ELR (cell line): ENCODE measurements at regions not wholly inside any gene's neighbourhood (a gene's known extent, or its start where the extent isn't known, plus 50 kb on each side); places are given as distances from the start of the nearest gene placed in this dataset.
"Not testable (repeated sequence)": the region's sequence is repeated elsewhere in the genome, so short reads cannot be mapped to it uniquely, and the experiment has no call there.

Experiments used
- DNase-seq: peaks from one replicate; pipeline ENCODE4 v3.0.0-alpha.2; 2015; ENCODE audit warnings: low read depth

DNA sequence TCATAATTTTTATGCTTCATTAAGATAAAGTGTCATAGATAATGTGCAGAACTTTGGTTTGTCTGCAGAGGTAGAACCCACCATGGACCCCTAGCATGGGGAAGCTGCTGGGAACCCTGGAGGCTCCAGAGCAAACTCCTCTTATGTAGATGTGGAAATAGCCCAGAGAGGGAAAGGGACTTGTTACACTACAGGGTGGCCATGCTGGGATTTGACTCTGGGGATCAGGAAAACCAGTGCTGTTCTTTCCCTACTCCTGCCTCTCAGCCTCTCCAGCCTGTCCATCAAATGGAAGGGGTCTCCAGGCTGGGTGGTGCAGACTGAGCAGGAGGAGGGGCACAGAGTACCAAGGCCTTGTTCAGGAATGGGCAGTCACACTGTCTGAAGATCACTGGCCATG, 54.2 kb downstream of the MSX1 start:
- no peak for DNase-seq

DNA sequence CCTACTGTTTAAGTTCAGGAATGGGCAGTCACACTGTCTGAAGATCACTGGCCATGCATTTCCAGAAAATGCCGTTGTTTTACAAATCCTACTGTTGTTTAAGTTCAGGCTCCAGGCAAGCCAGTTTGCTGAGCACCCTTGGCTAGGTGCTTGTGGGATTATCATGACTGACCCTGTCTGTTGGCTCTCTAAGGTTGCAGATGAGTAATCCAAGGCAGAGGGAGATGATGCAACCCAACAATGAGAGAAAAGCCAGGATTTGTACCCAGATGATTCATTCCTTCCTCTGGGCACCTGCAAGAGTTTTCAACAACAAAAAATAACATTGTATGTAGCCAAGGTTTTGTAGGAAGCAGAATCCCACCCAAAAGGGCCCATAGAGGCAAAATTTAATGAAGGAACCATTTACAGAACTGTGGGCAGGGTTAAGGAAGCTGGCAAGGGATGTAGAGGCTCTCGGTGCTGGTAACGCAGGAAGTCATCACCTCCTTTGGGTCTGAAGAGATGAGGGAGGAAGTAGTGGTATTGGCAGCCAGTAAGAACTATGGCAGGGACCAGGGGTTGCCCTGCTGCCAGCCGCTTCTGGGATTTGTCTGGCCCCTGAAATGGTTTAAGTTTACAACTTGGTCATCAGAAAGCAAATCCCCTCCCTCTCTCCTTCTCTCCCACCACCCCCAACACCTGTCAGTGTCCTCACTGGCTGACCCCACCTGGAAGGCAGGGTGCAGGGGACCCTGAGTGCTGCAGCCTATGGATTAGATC, 54.8 kb downstream of the MSX1 start:
- DNase-seq = peak; percentile 13

DNA sequence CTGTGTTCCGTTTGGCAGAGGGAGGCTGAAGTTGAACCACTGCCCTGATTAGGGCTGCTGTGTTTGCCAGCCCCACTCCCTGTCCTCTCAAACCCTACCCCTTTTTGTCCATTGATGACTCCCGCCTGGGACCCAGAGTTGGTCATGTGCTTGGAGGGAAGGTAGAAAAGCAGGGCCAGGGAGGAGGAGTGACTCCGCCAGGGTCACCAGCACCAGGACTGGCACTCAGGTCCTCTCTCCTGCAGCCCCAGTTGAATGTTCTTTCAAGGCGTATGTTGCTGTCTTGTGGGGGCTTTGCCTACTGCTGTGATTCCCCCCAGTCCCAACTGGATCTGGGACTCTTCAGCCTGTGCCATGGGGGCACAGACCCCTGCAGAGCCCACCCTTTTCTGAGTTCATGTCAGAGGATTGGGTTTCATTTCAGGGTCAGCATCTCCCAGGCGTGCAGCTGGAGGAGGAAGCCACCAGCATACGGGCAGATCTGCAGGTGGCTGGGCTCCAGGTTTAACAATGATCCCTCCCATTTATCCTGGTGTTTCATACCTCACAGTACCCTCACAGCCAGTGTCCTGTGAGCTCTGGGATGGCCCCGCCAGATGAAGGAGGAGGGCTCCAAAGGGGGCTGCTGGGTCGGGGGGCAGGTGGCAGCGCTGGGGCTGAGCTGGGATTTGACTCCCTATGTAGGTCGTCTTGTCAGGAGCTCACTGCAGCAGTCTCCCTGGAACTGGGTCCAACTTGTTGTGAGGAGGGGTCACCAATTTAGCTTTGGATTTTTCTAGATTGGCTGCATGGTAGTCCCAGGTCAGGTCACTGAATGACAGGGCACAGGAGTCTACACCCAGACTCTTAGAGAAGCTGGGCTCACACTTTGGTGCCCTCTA, 55.7 kb downstream of the MSX1 start:
- DNase-seq = no peak

DNA sequence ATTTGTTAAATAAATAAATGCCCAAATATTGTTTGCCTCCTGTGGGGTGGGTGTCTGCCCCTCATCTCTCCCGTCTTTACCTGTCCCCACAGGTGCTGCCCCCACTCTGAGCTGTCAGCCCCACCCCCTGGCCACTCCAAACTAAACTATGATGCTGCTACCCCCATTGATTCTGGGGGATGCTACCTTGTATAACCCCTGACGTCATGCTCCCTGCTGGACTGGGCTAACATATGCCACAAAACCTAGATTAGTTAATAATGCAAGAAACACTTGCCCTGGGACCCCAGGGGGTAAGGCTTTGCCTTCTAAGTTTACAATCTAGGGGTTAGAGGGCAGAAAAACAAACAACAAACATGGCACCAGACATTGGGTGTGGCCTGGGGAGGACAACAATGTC, 58.6 kb downstream of the MSX1 start:
- no peak for DNase-seq

DNA sequence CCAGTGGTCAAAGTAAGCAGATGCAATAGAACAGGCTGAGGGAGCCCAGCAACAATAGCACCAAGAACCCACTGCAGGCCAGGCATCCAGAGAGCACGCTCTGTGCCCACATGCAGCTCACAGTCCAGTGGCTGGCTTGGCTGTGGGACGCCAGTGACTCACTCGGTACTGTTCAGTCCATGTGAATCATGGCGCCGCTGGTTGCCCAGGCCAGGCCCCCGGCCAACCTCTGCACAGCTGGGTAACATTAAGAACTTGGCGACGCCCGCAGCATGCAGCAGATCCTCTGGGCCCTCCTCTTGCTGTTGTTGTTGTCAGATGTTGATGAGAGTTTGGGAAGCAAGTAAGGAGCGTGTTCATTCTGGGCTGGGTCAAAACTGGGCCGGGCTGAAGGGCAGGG, 60.5 kb downstream of the MSX1 start:
- DNase-seq = peak; percentile 26

DNA sequence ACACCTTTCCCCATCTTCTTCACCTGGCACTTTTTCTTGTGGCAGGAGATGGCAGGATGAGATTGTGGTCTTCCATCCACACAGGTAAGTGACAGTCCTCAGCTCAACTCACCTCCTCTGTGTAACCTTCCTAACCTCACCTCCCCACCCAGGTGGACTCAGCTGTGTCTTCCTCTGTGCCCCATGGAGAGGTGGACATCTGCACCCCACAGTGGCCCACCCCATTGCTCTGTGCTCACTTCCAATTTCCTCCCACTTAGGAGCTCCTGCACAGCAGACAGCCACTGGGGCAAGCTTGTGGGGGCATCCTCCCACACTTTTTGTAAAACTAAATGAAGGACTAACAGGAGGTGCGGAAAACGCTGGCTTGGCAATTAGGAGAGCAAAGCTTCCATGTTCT, 61.6 kb downstream of the MSX1 start:
- DNase-seq = no peak

DNA sequence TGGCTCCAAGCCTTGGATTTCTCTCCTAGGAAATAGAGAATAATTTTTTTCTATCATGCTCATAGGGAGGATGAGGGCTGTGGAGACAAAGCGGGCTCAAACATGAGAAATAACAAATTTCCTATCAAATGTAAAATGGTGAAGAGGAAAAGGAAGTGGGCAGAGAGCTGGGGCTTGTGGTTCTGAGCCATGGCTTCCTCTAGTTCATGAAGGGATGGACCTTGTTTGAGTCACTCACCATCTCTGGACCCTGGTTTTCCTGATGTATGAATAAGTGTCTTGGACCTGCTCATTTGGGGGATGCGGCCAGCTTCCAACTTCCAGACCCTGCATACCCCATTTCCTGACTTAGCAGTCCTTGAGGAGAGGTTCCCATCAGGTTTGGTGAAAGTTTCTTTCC, 63.0 kb downstream of the MSX1 start:
- DNase-seq = no peak

DNA sequence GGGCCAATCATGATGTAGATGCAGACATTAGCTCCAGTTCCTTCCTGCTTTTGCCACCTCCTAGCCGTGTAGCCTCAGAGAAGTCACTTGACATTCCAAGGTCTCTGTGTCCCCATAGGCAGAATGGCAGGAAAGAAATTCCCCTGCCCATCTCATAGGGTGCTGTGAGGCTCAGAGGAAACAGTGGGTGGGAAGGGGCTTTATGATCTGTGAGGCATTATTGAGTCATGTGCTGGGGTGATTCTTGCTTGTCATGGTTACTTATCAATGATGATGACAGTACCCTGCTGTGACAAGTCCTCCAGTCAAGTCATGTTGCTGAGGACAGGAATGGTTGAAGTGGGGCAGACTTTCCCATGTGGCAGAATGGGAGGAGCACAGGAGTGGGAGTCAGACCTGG, 63.7 kb downstream of the MSX1 start:
- DNase-seq = no peak

DNA sequence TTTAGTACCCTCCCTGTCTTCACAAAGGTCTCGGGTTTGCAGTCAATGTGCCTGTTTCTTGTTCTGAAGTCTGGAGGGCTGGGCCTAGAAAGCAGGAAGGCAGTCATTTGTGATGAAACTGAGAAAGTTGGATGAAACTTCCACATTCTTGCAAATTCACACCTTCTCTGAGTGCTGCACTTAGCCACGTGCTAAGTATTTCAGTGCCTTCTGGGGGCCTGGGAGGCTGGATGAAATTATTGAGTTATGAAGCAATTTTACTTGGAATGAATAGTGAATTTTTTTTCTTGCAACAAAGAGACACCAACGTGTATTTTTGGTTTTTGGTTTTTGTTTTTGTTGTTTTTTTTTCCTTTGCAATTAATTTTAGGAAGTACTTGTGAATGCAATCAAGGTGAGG, 71.2 kb downstream of the MSX1 start:
- DNase-seq = no peak

DNA sequence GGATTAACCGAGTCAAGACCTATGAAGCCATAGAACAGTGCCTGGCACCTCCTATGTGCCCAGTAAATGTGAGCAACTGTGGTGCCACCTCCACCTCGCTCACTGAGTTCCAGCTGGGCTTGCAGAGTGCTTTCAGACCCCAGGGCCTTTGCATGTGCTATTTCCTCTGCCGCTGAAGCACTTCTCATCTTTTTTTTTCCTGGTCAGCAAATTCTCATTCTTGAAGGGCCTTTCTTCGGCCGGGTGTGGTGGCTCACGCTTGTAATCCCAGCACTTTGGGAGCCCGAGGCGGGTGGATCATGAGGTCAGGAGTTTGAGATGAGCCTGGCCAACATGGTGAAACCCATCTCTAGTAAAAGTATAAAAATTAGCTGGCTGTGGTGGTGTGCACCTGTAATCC, 76.5 kb downstream of the MSX1 start:
- no peak for DNase-seq

DNA sequence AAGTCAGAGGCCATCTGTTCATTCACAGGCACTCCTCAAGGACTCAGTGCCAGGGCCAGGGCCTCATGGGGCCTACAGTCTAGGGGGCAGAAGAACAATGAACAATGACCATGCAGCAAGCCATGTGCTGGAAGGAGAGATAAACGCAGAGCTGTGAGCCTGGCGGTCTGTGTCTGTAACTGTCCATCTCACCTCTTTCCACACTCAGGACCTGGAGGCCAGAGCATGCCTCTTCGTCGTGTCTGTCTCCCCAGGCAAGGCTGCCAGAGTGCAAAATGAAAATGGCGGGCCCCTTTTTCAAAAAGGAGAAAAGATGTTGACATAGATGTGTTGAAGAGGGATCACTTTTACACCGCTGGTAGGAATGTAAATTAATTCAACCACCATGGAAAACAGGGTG, 78.5 kb downstream of the MSX1 start:
- DNase-seq = no peak

DNA sequence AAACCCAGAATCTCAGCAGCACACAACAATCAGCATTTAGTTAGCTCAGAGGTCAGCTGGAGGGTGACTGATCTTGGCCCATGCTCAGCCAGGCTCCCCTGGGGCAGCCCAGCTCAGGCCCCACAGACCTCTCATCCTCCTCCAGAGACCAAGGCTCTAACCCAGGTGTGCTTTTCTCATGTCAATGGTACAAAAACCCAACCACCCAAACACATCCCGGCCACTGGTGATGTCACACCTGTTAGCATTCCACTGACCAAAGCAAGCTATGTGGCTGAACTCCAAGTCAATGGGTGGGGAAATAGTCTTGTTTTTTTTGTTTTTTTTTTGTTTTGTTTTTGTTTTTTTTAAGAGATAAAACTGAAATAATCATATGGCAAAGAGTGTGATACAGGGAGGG, 77.5 kb downstream of the CYTL1 start:
- no peak for DNase-seq

DNA sequence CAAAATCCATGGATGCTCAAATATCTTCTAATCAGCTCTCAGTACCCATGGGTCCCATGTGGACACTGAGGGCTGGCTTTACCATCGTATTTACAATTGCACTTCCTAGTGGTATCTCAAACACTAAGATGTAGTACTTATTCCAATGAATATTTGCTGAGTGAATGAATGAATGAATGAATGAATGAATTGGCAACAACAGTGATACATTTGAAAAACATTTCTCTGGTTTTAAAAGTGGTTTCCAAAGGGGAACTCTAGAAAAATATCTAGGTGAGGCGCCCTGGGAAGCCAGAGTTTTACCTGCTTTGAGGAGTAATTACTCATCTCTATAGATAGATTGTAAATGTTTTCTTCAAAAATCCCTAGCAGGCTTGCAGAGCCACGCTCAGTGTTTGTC, 76.6 kb downstream of the CYTL1 start:
- no peak for DNase-seq

DNA sequence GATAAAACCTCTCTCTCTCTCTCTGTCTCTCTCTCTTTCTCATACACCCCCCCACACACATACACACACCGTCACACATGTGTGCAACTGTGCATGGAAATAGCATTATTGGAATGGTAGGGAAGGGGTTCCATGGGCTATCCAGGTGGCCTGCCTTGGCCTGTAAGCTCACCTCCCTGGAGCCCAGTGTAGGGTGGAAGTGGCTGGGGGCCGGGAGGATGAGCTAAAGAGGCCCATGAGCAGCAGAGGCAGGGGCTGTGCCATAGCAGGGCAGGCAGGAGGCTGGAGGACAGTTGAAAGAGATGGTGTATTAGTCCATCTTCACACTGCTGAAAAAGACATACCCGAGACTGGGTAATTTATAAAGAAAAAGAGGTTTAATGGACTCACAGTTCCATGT, 74.2 kb downstream of the CYTL1 start:
- DNase-seq = no peak

DNA sequence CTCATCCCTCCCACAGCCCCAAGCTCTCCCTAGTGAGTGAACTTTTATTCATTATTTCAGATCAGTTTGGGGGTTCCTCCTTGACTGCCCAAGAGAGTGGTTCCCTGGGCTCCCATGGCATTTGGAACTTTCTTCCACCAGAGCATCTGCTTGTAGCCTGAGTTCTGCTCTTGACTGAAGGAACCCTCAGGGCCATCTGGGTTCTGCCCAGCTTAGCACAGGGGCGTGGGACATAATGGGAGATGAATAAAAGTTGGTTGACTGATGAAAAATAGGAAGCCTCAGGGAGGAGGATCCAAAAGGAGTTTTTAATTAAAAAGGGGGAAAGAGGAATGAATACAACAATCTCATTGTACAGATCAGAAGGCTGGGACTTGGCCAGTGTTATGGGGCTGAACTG, 73.4 kb downstream of the CYTL1 start:
- no peak for DNase-seq

DNA sequence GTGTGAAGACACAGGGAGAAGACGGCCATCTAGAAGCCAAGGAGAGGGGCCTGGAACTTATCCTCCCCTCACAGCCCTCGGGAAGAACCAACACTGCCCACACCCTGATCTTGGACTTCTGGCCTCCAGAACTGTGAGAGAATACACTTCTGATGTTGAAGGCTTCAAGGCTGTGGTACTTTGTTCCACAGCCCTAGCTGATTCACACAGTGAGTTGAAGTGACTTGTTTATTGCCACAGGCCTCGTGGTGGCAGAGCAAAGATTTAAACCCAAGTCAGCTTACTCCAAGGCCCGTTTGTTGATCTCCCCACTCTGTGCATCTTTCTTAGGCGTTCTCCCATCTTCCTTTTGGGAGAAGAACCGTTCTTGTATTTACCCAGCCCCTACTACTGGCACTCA, 72.8 kb downstream of the CYTL1 start:
- DNase-seq = no peak

DNA sequence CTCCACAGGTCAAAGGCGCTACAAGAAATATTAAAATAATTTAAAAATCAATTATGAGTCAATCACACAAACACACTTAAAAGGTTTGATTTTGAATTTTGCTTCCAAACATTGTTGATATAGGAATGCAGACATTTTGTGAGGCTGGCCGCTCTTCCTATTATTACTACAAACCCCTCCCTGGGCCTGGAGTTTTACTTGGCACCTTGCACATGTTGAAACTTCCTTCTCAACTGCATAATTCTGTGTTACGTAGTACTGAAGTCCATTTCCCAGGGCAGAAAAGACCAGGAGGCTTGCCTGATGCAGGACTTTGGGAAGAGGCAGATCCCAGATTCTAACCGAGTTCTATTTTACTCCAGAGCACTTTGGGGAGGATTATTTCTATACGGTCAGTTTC, 71.5 kb downstream of the CYTL1 start:
- DNase-seq = no peak

DNA sequence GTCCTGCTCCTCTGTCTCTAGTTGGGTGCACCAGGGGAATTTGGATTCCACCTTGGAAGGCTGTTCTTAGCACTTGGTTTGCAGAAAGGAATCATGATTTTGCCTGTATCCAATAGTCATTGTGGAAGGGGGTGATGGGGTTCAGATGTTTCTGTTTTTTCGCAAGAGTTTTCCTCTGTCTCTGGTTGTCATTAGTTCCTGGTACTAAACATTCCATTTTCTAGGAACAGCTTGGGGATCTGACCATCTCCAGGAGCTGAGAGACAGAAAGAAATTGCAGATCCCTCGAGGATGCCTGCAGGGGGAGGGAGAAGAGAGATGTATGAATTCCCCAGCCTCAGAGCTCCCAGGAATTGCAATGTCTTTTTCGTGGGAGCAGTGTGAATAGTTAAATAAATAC, 70.9 kb downstream of the CYTL1 start:
- no peak for DNase-seq

DNA sequence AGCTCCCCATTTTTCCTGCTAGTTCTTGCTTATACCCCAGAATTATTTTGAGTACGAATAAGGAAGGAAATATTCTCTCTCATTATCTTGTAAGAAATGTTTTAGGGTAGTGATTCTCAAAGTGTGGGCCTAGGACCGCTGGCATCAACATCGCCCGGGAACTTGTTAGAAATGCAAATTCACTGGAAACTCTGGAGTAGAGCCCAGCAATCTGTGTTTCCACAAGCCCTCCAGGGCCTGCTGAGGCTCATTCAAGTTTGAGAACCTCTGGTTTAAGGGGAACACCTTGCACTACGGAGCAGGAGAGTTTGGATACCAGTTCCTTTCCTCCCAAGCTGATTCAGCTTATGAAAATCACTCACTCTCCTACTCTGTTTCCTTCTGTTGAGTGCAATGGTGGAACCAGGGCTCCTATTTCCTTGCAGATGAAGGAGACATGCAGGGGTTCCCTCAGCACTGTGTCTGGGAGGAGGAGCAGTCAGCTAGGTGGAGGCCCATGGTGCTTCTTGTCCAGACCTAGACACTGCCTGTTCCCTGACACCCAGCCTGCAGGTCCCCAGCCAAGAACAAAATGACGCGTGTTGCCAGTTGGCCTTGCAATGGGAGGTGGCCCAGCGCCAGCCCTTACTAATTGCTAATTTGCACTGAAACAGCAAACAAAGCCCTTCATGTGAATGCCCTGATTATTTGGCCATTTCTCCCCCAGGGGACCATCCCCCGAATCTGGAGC, 68.5 kb downstream of the CYTL1 start:
- no peak for DNase-seq

DNA sequence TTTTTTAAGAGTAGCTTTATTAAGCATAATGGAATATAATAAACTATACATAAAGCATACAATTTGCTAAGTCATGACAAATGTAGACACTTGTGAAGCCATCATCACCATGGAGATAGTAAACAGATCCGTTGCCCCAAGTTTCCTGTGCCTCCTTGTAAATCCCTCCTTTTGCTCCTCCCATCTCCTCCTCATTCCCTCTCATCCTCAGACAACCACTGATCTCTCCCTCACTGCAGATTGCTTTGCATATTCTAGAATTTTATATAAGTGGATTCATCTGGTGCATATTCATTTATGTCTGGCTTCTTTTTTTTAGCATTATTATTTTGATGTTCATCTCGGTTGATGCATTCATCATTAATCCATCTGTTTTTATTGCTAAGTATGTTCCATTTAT, 67.0 kb downstream of the CYTL1 start:
- DNase-seq = no peak

DNA sequence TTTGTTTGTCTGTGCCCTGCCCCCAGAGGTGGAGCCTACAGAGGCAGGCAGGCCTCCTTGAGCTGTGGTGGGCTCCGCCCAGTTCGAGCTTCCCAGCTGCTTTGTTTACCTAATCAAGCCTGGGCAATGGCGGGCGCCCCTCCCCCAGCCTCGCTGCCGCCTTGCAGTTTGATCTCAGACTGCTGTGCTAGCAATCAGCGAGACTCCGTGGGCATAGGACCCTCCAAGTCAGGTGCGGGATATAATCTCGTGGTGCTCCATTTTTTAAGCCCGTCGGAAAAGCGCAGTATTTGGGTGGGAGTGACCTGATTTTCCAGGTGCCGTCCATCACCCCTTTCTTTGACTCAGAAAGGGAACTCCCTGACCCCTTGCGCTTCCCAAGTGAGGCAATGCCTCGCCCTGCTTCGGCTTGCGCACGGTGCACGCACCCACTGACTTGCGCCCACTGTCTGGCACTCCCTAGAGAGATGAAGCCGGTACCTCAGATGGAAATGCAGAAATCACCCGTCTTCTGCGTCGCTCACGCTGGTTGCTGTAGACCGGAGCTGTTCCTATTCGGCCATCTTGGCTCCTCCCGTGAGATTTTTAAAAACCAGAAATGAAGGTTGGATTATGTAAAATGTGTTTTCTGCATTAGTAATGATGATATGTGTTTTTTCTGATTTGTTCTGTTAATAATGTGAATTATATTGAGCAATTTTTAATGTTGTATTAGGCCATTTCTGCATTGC, 59.7 kb downstream of the CYTL1 start:
- not testable (repeated sequence) for DNase-seq

DNA sequence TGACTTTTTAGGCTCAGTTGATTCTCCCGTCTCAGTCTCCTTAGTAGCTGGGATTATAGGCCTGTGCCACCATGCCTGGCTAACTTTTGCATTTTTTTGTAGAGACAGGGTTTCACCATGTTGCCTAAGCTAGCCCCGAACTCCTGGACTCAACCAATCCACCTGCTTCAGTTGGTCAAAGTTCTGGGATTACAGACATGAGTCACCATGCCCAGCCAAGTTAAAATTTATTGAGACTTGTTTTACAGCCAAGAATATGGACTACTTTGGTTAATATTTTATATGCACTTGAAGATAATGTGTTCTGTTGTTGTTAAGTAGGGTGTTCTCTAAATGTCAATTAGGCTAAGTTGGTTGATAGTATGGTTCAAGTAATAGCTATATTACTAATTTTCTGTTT, 58.7 kb downstream of the CYTL1 start:
- no peak for DNase-seq
